ENCODE measurements at regions not wholly inside any gene's neighbourhood (a gene's known extent, or its start where the extent isn't known, plus 50 kb on each side); places are given as distances from the start of the nearest gene placed in this dataset.

DNA sequence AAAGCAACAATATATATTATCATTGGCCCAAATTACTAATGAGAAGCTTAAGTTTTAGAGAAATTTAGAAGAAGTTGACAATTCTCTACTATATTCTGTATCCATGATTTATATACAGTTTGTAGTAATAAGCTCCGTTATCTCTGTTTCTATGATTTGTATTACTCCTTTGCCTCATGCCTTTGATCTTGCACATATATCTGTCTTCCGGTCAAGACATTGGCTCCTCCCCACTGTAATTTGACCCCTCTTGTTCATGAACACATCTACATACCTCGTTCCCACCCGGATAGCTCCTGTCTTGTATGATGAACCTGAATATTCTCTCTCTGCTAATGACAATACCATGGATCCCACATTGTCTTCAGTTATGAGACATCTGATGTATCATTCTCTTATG is 581.0 kb upstream of the RGS18 start:
- Histone ChIP-seq H3K79me2 (ENCODE audit: insufficient read depth, low read length) (no peaks in the 10 kb centered on the region), H3K27me3 (ENCODE audit: control insufficient read depth in 1 of 2, insufficient read depth in 2 of 2, low read length in 2 of 2) (no peaks in the 10 kb centered on the region), H3K9ac (ENCODE audit: insufficient read depth, low read depth, low read length) (no peak overlapping the region), H3K4me1 (ENCODE audit: insufficient read depth, low read length) (no peaks in the 10 kb centered on the region), H3K36me3 (replicated peaks in 1 of 2; ENCODE audit: control insufficient read depth in 1 of 2, insufficient read depth in 2 of 2, low read length in 2 of 2) (no peaks in the 10 kb centered on the region), H3K4me2 (ENCODE audit: low read depth, low read length) (no peak overlapping the region), H4K20me1 (ENCODE audit: insufficient read depth, low read length) (no peaks in the 10 kb centered on the region), H2AFZ (ENCODE audit: low read length) (no peak overlapping the region), H3K4me3 (replicated peaks in 1 of 3; ENCODE audit: insufficient read depth in 1 of 3, low read depth in 2 of 3, low read length in 3 of 3) (no peak overlapping the region), H3K9me3 (ENCODE audit: low read length) (no peaks in the 10 kb centered on the region), H3K27ac (ENCODE audit: extremely low read length, insufficient read depth, low read length) (no peak overlapping the region)
- ChIA-PET CTCF (ENCODE audit: low intra/inter-chr PET ratio, low total read pairs) (no interaction called here), POLR2A (no interaction called here)
- intact Hi-C loops (cut with micrococcal nuclease; ENCODE audit: unreplicated experiment) = no loop called here
- DNase-seq (ENCODE audit: low spot score) = no peak
- under 1% methylated on average over 4 of the region's 4 CpGs for WGBS (ENCODE audit: low lambda C conversion rate)
- no peak for ATAC-seq
- BruUV-seq (replicated peaks) = no TSS peak
- in situ Hi-C loops (cut with HindIII; ENCODE audit: extremely low pct_ligation_motif_present, low pct_unique_long_range_greater_than_20kb) = no loop called here
- FAIRE-seq = no peak
- TF ChIP-seq, protein P1, sequence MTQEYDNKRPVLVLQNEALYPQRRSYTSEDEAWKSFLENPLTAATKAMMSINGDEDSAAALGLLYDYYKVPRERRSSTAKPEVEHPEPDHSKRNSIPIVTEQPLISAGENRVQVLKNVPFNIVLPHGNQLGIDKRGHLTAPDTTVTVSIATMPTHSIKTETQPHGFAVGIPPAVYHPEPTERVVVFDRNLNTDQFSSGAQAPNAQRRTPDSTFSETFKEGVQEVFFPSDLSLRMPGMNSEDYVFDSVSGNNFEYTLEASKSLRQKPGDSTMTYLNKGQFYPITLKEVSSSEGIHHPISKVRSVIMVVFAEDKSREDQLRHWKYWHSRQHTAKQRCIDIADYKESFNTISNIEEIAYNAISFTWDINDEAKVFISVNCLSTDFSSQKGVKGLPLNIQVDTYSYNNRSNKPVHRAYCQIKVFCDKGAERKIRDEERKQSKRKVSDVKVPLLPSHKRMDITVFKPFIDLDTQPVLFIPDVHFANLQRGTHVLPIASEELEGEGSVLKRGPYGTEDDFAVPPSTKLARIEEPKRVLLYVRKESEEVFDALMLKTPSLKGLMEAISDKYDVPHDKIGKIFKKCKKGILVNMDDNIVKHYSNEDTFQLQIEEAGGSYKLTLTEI (CRISPR knock-in tag; conservative IDR thresholded peaks at IDR 0.05) = no peak
- TF ChIP-seq SIN3A (IDR thresholded peaks at IDR 0.05; ENCODE audit: borderline replicate concordance, low read depth, low read length) (no peak), ZNF605 (CRISPR knock-in tag; IDR thresholded peaks at IDR 0.05) (no peak), ZNF274 (CRISPR knock-in tag; IDR thresholded peaks at IDR 0.05) (no peak), RNF2 (conservative IDR thresholded peaks at IDR 0.05; ENCODE audit: low read depth) (no peak), IRF9 (CRISPR knock-in tag; IDR thresholded peaks at IDR 0.05; ENCODE audit: borderline replicate concordance) (no peak), ZNF883 (CRISPR knock-in tag; IDR thresholded peaks at IDR 0.05; ENCODE audit: not compliant biosample characterization) (no peak), LCORL (IDR thresholded peaks at IDR 0.05) (no peak), LCORL (CRISPR knock-in tag; IDR thresholded peaks at IDR 0.05) (no peak), THYN1 (CRISPR knock-in tag; IDR thresholded peaks at IDR 0.05; ENCODE audit: borderline replicate concordance, low read depth) (no peak), RFXANK (CRISPR knock-in tag; IDR thresholded peaks at IDR 0.05) (no peak), ZNF362 (CRISPR knock-in tag; IDR thresholded peaks at IDR 0.05; ENCODE audit: borderline replicate concordance) (no peak), ATF7-NPFF (CRISPR knock-in tag; IDR thresholded peaks at IDR 0.05; ENCODE audit: low read depth) (no peak), KLF16 (CRISPR knock-in tag; IDR thresholded peaks at IDR 0.05) (no peak), ZNF335 (CRISPR knock-in tag; IDR thresholded peaks at IDR 0.05) (no peak)

Measured in HepG2 (cell line).